ENCODE measurements at regions not wholly inside any gene's neighbourhood (a gene's known extent, or its start where the extent isn't known, plus 50 kb on each side); places are given as distances from the start of the nearest gene placed in this dataset.

GRCh38 chrX:37905436-37906147 lies 58.2 kb upstream of the DYNLT3 start:
- Histone ChIP-seq H3K4me3 (ENCODE audit: extremely low read depth in 1 of 4, insufficient read depth in 2 of 4, low read depth in 3 of 4, low read length in 4 of 4) (peak overlapping the region; percentile 31 to 64 (median 34)), H2BK12ac (ENCODE audit: low read depth, low read length) (no peak overlapping the region), H2AK5ac (ENCODE audit: low read depth, low read length) (no peak overlapping the region), H4K20me1 (replicated peaks in 1 of 2; ENCODE audit: control insufficient read depth in 1 of 2, insufficient read depth in 2 of 2, low read length in 2 of 2) (no peaks in the 10 kb centered on the region), H2BK5ac (ENCODE audit: low read depth, low read length) (no peak overlapping the region), H3K18ac (ENCODE audit: extremely low read depth, low read length) (no peak overlapping the region; the same call in 1 of the 2 replicates), H3K14ac (ENCODE audit: insufficient read length) (no peak overlapping the region), H4K91ac (replicated peaks; ENCODE audit: insufficient read length, low read length) (no peak overlapping the region), H2BK15ac (ENCODE audit: low read length) (no peak overlapping the region), H3K23ac (ENCODE audit: insufficient read length) (no peak overlapping the region), H3K27ac (ENCODE audit: low read depth, low read length) (no peak overlapping the region), H3K4me2 (ENCODE audit: insufficient read depth in 1 of 2, low read depth in 2 of 2, low read length in 2 of 2) (peak overlapping the region; percentile 69 to 78), H3K9me3 (ENCODE audit: insufficient read depth in 2 of 2, low read depth in 1 of 2, low read length in 1 of 2) (no peaks in the 10 kb centered on the region), H3K23me2 (ENCODE audit: low read depth, low read length) (no peaks in the 10 kb centered on the region), H4K5ac (ENCODE audit: insufficient read length, low read depth, low read length) (no peak overlapping the region), H3K79me2 (ENCODE audit: control insufficient read depth in 1 of 2, insufficient read depth in 2 of 2, low read length in 2 of 2) (no peaks in the 10 kb centered on the region), H3K4ac (replicated peaks; ENCODE audit: insufficient read length, low read depth, low read length) (no peak overlapping the region), H4K8ac (ENCODE audit: extremely low read depth, insufficient read depth, low read length) (no peak overlapping the region), H2AFZ (ENCODE audit: low read length) (peak overlapping the region; percentile 62; the same call in 1 of the 2 replicates), H3K36me3 (ENCODE audit: control insufficient read depth in 2 of 4, insufficient read depth in 4 of 4, low read length in 3 of 4) (no peaks in the 10 kb centered on the region), H3K27me3 (replicated peaks in 1 of 4; ENCODE audit: control insufficient read depth in 3 of 4, extremely low read depth in 1 of 4, insufficient read depth in 3 of 4, low read length in 3 of 4) (no peaks in the 10 kb centered on the region), H3K4me1 (replicated peaks in 1 of 4; ENCODE audit: control insufficient read depth in 3 of 4, insufficient read depth in 4 of 4, low read length in 3 of 4) (no peaks in the 10 kb centered on the region), H3K56ac (replicated peaks; ENCODE audit: insufficient read length, low read depth, low read length) (no peak overlapping the region), H2BK120ac (replicated peaks; ENCODE audit: low read depth, low read length) (no peak overlapping the region), H3K9ac (replicated peaks in 1 of 4; ENCODE audit: extremely low read depth in 1 of 4, low read depth in 3 of 4, low read length in 3 of 4) (no peak overlapping the region), H2BK20ac (ENCODE audit: low read length) (no peak overlapping the region), H3K79me1 (ENCODE audit: low read depth, low read length) (no peaks in the 10 kb centered on the region)
- WGBS, 2 experiments (ENCODE audit: extremely low coverage in 1 of 2, insufficient coverage in 1 of 2, insufficient read length in 1 of 2, insufficient replicate concordance in 2 of 2, low coverage in 1 of 2, low lambda C conversion rate in 2 of 2, missing lambda C conversion rate in 1 of 2) = 1% methylated on average over 14 of the region's 36 CpGs; no CpG with 5 or more reads in 1 of the 2 experiments
- FAIRE-seq (no peak), DNase-seq (ENCODE audit: low read depth in 1 of 2, low spot score in 2 of 2) (peak; percentile 50 to 67)
- ChIA-PET POLR2A (ENCODE audit: partially characterized antibody) (no interaction called here), CTCF (ENCODE audit: partially characterized antibody) (interaction anchor here (0.6 to 1.9 kb wide), 6 partner anchors 11 to 608 kb away, joined by 3 to 7 read pairs (median 3); no protein-coding TSS in a partner anchor)
- TF ChIP-seq MAFK (IDR thresholded peaks at IDR 0.05; ENCODE audit: low read depth, low read length) = no peak
- TF ChIP-seq CBX5 (IDR thresholded peaks at IDR 0.05; ENCODE audit: low read depth, low read length) = no peak
- TF ChIP-seq SP2 (IDR thresholded peaks at IDR 0.05; ENCODE audit: low read length) = no peak
- TF ChIP-seq PHF8 (conservative IDR thresholded peaks at IDR 0.05; ENCODE audit: low read depth, low read length) = no peak
- TF ChIP-seq SAP30 (IDR thresholded peaks at IDR 0.05; ENCODE audit: insufficient read depth, insufficient replicate concordance, low read length) = no peak
- TF ChIP-seq RAD21 (IDR thresholded peaks at IDR 0.05 in 1 of 2, conservative IDR thresholded peaks at IDR 0.05 in 1 of 2; ENCODE audit: low read depth in 2 of 2, low read length in 2 of 2) = peak; percentile 12 to 35; a peak in 3 of 4 replicates
- no peak for TF ChIP-seq TEAD4 (IDR thresholded peaks at IDR 0.05; ENCODE audit: low read depth, low read length)
- TF ChIP-seq RFX5 (IDR thresholded peaks at IDR 0.05; ENCODE audit: borderline replicate concordance, low read depth, low read length) = no peak
- TF ChIP-seq SIN3A (conservative IDR thresholded peaks at IDR 0.05 in 1 of 2, IDR thresholded peaks at IDR 0.05 in 1 of 2; ENCODE audit: low read depth in 1 of 2, low read length in 2 of 2) = no peak
- TF ChIP-seq MAX (IDR thresholded peaks at IDR 0.05) = 0 out of 2 replicates have a peak, but pooled peaks have one; percentile 14
- 0 out of 2 replicates have a peak, but pooled peaks have one; percentile 61 for TF ChIP-seq JUN (IDR thresholded peaks at IDR 0.05; ENCODE audit: low read depth, low read length)
- no peak for TF ChIP-seq POLR2A (IDR thresholded peaks at IDR 0.05; ENCODE audit: control extremely low read depth in 1 of 2, low read depth in 2 of 2, low read length in 2 of 2)
